ENCODE measurements at regions not wholly inside any gene's neighbourhood (a gene's known extent, or its start where the extent isn't known, plus 50 kb on each side); places are given as distances from the start of the nearest gene placed in this dataset.
"Not testable (repeated sequence)": the region's sequence is repeated elsewhere in the genome, so short reads cannot be mapped to it uniquely, and the experiment has no call there.

DNA sequence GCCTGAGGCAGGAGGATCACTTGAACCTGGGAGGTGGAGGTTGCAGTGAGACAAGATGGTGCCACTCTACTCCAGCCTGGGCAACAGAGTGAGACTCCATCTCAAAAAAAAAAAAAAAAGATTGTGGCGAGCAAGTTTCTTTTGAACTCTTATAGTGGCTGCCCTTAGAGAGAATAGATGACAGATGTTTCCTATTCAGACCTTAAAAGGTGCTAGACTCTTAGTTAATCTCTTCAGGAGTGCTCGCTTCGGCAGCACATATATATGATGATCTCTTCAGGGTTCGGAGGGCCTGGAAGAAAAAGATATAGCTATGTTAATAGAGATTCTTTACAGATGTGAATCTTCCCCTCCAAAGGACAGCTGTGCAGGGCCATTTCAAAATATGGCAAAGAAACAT is 73.1 kb upstream of the AMN1 start:
- no peak overlapping the region for H3K9ac ChIP-seq (ENCODE audit: low read depth in 2 of 2, low read length in 2 of 2)
- H3K4me1 ChIP-seq, result no peaks in the 10 kb centered on the region
- intact Hi-C loops (cut with DNase I), result no loop called here
- H3K36me3 ChIP-seq, result no peaks in the 10 kb centered on the region
- H3K27ac ChIP-seq, result no peak overlapping the region
- no peaks in the 10 kb centered on the region for H3K9me3 ChIP-seq
- no peak overlapping the region for H3K4me3 ChIP-seq
- H3K27me3 ChIP-seq, result no peaks in the 10 kb centered on the region
- DNase-seq, result no peak
- TF ChIP-seq, protein P1, sequence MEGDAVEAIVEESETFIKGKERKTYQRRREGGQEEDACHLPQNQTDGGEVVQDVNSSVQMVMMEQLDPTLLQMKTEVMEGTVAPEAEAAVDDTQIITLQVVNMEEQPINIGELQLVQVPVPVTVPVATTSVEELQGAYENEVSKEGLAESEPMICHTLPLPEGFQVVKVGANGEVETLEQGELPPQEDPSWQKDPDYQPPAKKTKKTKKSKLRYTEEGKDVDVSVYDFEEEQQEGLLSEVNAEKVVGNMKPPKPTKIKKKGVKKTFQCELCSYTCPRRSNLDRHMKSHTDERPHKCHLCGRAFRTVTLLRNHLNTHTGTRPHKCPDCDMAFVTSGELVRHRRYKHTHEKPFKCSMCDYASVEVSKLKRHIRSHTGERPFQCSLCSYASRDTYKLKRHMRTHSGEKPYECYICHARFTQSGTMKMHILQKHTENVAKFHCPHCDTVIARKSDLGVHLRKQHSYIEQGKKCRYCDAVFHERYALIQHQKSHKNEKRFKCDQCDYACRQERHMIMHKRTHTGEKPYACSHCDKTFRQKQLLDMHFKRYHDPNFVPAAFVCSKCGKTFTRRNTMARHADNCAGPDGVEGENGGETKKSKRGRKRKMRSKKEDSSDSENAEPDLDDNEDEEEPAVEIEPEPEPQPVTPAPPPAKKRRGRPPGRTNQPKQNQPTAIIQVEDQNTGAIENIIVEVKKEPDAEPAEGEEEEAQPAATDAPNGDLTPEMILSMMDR (IDR thresholded peaks at IDR 0.05), result no peak

DNA sequence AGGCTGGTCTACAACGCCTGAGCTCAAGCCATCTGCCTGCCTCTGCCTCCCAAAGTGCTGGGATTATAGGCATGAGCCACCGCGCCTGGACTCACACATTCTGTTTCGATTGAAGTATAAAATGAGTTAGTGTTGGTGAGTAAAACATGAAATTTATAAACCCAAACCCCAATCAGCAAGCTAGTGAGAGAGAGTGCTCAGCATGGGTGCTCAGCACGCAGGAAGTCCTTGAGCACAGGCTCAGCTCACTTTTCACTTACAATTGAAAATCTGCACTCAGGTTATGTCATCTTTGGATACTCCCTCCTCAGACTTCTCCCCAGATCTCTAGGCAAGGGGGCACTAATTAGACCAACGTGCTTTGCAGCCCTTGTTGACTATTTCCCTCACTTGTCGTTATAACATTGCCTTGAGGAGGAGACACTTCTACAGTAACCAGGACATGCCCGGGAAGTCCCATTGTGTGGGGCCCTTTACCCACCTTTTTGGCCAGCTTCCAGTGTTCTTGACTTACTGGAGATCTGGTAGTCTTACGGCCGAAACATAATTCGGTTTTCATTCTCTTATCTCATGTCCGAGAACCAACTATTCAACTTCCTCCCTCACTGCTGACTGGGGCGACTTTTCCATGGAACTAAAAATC is 68.5 kb upstream of the AMN1 start:
- DNase-seq, result no peak
- intact Hi-C loops (cut with DNase I), result no loop called here

DNA sequence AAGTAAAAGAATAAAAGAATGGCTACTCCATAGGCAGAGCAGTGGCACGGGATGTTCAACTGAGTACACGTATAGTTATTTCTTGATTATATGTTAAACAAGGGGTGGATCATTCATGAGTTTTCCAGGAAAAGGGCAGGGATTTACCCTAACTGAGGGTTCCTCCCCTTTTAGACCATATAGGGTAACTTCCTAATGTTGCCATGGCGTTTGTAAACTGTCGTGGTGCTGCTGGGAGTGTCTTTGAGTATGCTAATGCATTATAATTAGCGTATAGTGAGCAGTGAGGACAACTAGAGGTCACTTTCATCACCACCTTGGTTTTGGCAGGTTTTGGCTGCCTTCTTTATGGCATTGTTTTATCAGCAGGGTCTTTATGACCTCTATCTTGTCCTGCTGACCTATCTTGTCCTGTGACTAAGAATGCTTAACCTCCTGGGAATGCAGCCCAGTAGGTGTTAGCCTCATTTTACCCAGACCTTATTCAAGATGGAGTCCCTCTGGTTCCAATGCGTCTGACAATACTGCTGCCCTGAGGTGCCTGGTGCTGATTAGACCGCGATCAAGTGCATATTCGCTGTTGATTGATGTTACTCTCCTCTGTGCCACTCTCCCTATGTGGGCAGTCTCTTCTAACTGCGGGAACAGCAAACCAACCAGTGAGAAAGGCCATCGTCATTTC is 67.6 kb upstream of the AMN1 start:
- Histone ChIP-seq H3K27me3 (no peaks in the 10 kb centered on the region), H3K4me3 (no peak overlapping the region), H3K36me3 (no peaks in the 10 kb centered on the region), H3K27ac (no peak overlapping the region), H3K9ac (ENCODE audit: low read depth in 2 of 2, low read length in 2 of 2) (no peak overlapping the region), H3K4me1 (no peaks in the 10 kb centered on the region), H3K9me3 (no peaks in the 10 kb centered on the region)
- intact Hi-C loops (cut with DNase I), result no loop called here
- DNase-seq, result no peak
- TF ChIP-seq, protein P1 (IDR thresholded peaks at IDR 0.05), result no peak

More for the DNA sequence above, 68.5 kb upstream of the AMN1 start:
- no peaks in the 10 kb centered on the region for H3K36me3 ChIP-seq
- TF ChIP-seq, protein P1 (IDR thresholded peaks at IDR 0.05), result no peak
- H3K9me3 ChIP-seq, result no peaks in the 10 kb centered on the region
- no peaks in the 10 kb centered on the region for H3K27me3 ChIP-seq
- no peak overlapping the region for H3K9ac ChIP-seq (ENCODE audit: low read depth in 2 of 2, low read length in 2 of 2)
- no peak overlapping the region for H3K4me3 ChIP-seq
- H3K4me1 ChIP-seq, result no peaks in the 10 kb centered on the region
- H3K27ac ChIP-seq, result no peak overlapping the region

DNA sequence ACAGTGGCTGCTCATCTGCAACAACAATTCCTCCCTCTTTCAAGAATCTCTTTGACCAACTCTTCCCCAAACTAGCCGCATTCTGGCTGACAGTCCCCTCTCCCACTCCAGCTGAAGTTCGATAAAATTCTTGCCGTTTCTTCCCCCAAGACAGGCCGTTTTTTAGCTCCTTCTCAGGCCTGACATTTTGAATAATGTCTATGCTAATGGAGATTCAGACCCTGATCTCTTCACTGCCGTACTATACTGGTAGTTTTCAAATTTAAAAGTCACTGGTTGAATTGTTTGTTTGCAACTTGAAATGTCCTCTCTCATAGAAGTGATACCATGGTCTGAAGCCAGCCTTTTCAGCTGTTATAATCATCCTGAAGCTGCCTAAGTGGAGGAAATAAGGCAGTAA is 65.9 kb upstream of the AMN1 start:
- H3K4me3 ChIP-seq, result no peak overlapping the region
- no peaks in the 10 kb centered on the region for H3K4me1 ChIP-seq
- no peaks in the 10 kb centered on the region for H3K9me3 ChIP-seq
- no peak for DNase-seq
- no peak overlapping the region for H3K27ac ChIP-seq
- no peaks in the 10 kb centered on the region for H3K27me3 ChIP-seq
- H3K9ac ChIP-seq (ENCODE audit: low read depth in 2 of 2, low read length in 2 of 2), result no peak overlapping the region
- TF ChIP-seq, protein P1 (IDR thresholded peaks at IDR 0.05), result no peak
- intact Hi-C loops (cut with DNase I), result no loop called here
- H3K36me3 ChIP-seq, result no peaks in the 10 kb centered on the region

DNA sequence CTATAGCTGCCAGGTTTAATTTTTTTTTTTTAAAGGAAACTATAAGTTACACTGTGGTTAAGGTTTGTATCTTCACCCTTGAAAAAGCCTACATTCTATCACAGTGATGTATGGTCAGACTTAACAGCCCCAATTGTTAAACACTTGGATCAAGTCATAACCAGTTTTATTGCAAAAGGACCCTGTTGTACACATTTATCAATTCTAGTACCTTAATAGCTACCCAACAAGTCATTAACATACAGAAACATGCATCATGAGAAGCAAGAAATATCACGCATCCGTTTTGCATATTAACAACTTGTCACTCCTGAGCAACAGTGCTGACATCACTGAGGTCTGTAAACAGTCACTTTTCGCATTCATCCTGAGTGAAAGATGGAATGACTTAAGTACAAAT is 62.4 kb upstream of the AMN1 start:
- H3K9me3 ChIP-seq; H3K9ac ChIP-seq (ENCODE audit: low read depth in 2 of 2, low read length in 2 of 2); H3K4me1 ChIP-seq; H3K27me3 ChIP-seq; H3K4me3 ChIP-seq; DNase-seq; H3K36me3 ChIP-seq; H3K27ac ChIP-seq; intact Hi-C loops (cut with DNase I): not testable (repeated sequence)

DNA sequence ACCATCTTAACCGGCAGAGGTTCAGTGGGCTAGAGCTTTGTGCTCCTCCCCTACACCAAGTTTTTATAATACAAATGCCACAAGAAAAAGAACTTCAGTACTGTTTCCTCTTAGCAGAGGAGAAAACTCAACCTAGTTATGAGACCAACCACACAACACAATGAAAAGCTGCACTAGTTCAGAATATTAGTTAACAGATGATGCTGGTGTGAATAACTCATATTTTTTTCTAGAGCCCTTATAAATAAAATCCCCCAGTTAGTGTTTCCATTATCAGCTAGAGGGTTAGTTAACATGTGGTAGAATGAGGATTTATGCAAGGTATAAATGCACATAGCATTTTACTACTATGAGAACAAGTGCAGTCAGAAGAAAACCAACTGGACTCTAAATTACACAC is 61.9 kb upstream of the AMN1 start:
- TF ChIP-seq, protein P1 (IDR thresholded peaks at IDR 0.05), result no peak
- intact Hi-C loops (cut with DNase I), result no loop called here
- Histone ChIP-seq H3K27me3 (no peaks in the 10 kb centered on the region), H3K27ac (no peak overlapping the region), H3K9ac (ENCODE audit: low read depth in 2 of 2, low read length in 2 of 2) (no peak overlapping the region), H3K36me3 (no peaks in the 10 kb centered on the region), H3K9me3 (no peaks in the 10 kb centered on the region), H3K4me3 (no peak overlapping the region), H3K4me1 (no peaks in the 10 kb centered on the region)
- DNase-seq, result no peak

Measured in colonic mucosa (tissue), 4 donors.